SK-N-SH (cell line): ENCODE measurements at regions not wholly inside any gene's neighbourhood (a gene's known extent, or its start where the extent isn't known, plus 50 kb on each side); places are given as distances from the start of the nearest gene placed in this dataset.

Experiments used
- EP300 ChIP-seq, 2 experiments: IDR thresholded peaks; 2 replicates each; pipeline versions ENCODE4 v1.4.0 to v1.6.1; 2012; ENCODE audit warnings: borderline replicate concordance in 1 of 2, low read depth in 1 of 2, low read length in 1 of 2
- EZH2phosphoT487 ChIP-seq: fragments of 200-600 bp; sonication (generic); IDR thresholded peaks from 2 replicates; pipeline ENCODE4 v1.6.1; 2017; ENCODE audit warnings: low read depth, mixed run types, mild to moderate bottlenecking, antibody characterized with exemption, moderate library complexity, borderline replicate concordance
- FOXJ3 ChIP-seq: sonication (generic); formaldehyde crosslinking; IDR thresholded peaks from 2 replicates; pipeline ENCODE4 v1.5.1; 2020; ENCODE audit warnings: mild to moderate bottlenecking, missing genetic modification reagents
- GABPA ChIP-seq: IDR thresholded peaks from 2 replicates; pipeline ENCODE4 v1.4.0; 2012; ENCODE audit warnings: low read depth, mild to moderate bottlenecking
- POLR2AphosphoS5 ChIP-seq: IDR thresholded peaks from 2 replicates; pipeline ENCODE4 v1.6.1; 2012; ENCODE audit warnings: low read depth, low read length
- RAD21 ChIP-seq: IDR thresholded peaks from 2 replicates; pipeline ENCODE4 v1.6.1; 2012; ENCODE audit warnings: mild to moderate bottlenecking, low read length
- SIN3A ChIP-seq: IDR thresholded peaks from 2 replicates; pipeline ENCODE4 v1.6.1; 2012; ENCODE audit warnings: low read depth, mild to moderate bottlenecking, low read length, moderate library complexity, borderline replicate concordance
- SMC3 ChIP-seq: IDR thresholded peaks from 2 replicates; pipeline ENCODE4 v1.6.1; 2012; ENCODE audit warnings: low read depth, low read length, improper control_type of control experiment
- TAF1 ChIP-seq: IDR thresholded peaks from 2 replicates; pipeline ENCODE4 v1.6.1; 2012; ENCODE audit warnings: low read depth, mild to moderate bottlenecking, low read length, moderate library complexity, borderline replicate concordance
- TEAD4 ChIP-seq: IDR thresholded peaks from 2 replicates; pipeline ENCODE4 v1.4.0; 2012; ENCODE audit warnings: mild to moderate bottlenecking, borderline replicate concordance; ENCODE audit not compliant: insufficient read depth
- TF ChIP-seq, protein P1 (sequence below): fragments of 200-600 bp; sonication (generic); IDR thresholded peaks from 2 replicates; pipeline ENCODE4 v1.6.1; 2017; ENCODE audit warnings: antibody characterized with exemption, mild to moderate bottlenecking, moderate library complexity
- TF ChIP-seq, protein P2 (sequence below): IDR thresholded peaks from 2 replicates; pipeline ENCODE4 v1.4.0; 2012; ENCODE audit warnings: low read depth, borderline replicate concordance
- TF ChIP-seq, protein P3 (sequence below): IDR thresholded peaks from 2 replicates; pipeline ENCODE4 v1.6.1; 2012; ENCODE audit warnings: mild to moderate bottlenecking, low read depth, low read length, moderate library complexity
- TF ChIP-seq, protein P4 (sequence below): IDR thresholded peaks from 2 replicates; pipeline ENCODE4 v1.4.0; 2012; ENCODE audit warnings: low read depth

DNA sequence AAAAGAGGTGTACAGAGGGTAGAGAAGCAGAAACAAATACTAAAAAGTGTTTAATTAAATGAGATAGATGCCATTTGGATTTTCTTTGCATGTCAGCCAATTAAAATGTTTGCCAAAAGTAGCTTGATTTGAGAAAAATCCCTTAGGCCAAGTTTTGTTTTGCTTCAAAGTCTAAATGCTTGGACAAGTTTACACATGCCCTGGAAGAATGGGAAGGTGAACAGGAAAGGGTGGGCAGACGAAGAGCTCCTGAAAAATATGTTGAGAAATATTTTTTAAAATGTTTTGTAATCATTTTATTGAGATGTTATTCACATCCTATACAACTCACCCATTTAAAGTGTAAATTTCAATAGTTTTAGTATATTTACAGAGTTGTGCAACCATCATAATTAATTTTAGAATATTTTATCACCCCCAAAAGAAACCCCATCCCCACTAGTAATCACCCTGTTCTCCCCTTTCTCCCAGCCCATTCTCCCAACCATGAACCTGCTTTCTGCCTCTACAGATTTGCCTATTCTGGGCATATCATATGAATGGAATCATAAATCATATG lies 98.5 kb upstream of the ANK3 start:
- TF ChIP-seq, protein P1, sequence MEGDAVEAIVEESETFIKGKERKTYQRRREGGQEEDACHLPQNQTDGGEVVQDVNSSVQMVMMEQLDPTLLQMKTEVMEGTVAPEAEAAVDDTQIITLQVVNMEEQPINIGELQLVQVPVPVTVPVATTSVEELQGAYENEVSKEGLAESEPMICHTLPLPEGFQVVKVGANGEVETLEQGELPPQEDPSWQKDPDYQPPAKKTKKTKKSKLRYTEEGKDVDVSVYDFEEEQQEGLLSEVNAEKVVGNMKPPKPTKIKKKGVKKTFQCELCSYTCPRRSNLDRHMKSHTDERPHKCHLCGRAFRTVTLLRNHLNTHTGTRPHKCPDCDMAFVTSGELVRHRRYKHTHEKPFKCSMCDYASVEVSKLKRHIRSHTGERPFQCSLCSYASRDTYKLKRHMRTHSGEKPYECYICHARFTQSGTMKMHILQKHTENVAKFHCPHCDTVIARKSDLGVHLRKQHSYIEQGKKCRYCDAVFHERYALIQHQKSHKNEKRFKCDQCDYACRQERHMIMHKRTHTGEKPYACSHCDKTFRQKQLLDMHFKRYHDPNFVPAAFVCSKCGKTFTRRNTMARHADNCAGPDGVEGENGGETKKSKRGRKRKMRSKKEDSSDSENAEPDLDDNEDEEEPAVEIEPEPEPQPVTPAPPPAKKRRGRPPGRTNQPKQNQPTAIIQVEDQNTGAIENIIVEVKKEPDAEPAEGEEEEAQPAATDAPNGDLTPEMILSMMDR, result no peak
- TF ChIP-seq SMC3 (no peak), TAF1 (no peak), SIN3A (no peak), POLR2AphosphoS5 (no peak), FOXJ3 (CRISPR knock-in tag) (no peak), RAD21 (no peak), EZH2phosphoT487 (no peak), EP300 (IDR thresholded peaks at IDR 0.05; ENCODE audit: borderline replicate concordance in 1 of 2, low read depth in 1 of 2, low read length in 1 of 2) (no peak), GABPA (no peak), TEAD4 (no peak)
- TF ChIP-seq, protein P2, sequence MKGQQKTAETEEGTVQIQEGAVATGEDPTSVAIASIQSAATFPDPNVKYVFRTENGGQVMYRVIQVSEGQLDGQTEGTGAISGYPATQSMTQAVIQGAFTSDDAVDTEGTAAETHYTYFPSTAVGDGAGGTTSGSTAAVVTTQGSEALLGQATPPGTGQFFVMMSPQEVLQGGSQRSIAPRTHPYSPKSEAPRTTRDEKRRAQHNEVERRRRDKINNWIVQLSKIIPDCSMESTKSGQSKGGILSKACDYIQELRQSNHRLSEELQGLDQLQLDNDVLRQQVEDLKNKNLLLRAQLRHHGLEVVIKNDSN, result no peak
- TF ChIP-seq, protein P3, sequence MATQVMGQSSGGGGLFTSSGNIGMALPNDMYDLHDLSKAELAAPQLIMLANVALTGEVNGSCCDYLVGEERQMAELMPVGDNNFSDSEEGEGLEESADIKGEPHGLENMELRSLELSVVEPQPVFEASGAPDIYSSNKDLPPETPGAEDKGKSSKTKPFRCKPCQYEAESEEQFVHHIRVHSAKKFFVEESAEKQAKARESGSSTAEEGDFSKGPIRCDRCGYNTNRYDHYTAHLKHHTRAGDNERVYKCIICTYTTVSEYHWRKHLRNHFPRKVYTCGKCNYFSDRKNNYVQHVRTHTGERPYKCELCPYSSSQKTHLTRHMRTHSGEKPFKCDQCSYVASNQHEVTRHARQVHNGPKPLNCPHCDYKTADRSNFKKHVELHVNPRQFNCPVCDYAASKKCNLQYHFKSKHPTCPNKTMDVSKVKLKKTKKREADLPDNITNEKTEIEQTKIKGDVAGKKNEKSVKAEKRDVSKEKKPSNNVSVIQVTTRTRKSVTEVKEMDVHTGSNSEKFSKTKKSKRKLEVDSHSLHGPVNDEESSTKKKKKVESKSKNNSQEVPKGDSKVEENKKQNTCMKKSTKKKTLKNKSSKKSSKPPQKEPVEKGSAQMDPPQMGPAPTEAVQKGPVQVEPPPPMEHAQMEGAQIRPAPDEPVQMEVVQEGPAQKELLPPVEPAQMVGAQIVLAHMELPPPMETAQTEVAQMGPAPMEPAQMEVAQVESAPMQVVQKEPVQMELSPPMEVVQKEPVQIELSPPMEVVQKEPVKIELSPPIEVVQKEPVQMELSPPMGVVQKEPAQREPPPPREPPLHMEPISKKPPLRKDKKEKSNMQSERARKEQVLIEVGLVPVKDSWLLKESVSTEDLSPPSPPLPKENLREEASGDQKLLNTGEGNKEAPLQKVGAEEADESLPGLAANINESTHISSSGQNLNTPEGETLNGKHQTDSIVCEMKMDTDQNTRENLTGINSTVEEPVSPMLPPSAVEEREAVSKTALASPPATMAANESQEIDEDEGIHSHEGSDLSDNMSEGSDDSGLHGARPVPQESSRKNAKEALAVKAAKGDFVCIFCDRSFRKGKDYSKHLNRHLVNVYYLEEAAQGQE, result no peak
- TF ChIP-seq, protein P4, sequence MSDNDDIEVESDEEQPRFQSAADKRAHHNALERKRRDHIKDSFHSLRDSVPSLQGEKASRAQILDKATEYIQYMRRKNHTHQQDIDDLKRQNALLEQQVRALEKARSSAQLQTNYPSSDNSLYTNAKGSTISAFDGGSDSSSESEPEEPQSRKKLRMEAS, result no peak
